Stimulated activated CD4-positive, alpha-beta T cell treated with anti-CD3 and anti-CD28 coated beads, Interleukin-15, amount 100 ng/mL, for 24 hours (primary cell): ENCODE measurements at regions not wholly inside any gene's neighbourhood (a gene's known extent, or its start where the extent isn't known, plus 50 kb on each side); places are given as distances from the start of the nearest gene placed in this dataset.

Experiments
- DNase-seq: peaks from one replicate; pipeline ENCODE4 v3.0.0-alpha.2; 2020

- DNase-seq: no peak
Observed at GRCh38 chr17:79187186-79187585, 112.6 kb downstream of the ENGASE start.

- DNase-seq: no peak
Observed at GRCh38 chr17:79186406-79186805, 111.8 kb downstream of the ENGASE start.

GRCh38 chr17:79185671-79186070 is 111.0 kb downstream of the ENGASE start:
- no peak for DNase-seq

- DNase-seq: no peak
Observed at GRCh38 chr17:79184219-79184618, 109.6 kb downstream of the ENGASE start.

- DNase-seq: peak; percentile 29
Observed at GRCh38 chr17:79183293-79184158, 108.9 kb downstream of the ENGASE start.

- no peak for DNase-seq
Observed at GRCh38 chr17:79183043-79183292, 108.3 kb downstream of the ENGASE start.

- DNase-seq: no peak
Observed at GRCh38 chr17:79182176-79183042, 107.8 kb downstream of the ENGASE start.

- DNase-seq: no peak
Observed at GRCh38 chr17:79180358-79181005, 105.9 kb downstream of the ENGASE start.

GRCh38 chr17:79179334-79179733 is 104.7 kb downstream of the ENGASE start:
- DNase-seq: no peak

GRCh38 chr17:79177877-79178276 is 103.3 kb downstream of the ENGASE start:
- no peak for DNase-seq

- DNase-seq: no peak
Observed at GRCh38 chr17:79176792-79177601, 102.4 kb downstream of the ENGASE start.

GRCh38 chr17:79174905-79175856 is 100.6 kb downstream of the ENGASE start:
- no peak for DNase-seq

GRCh38 chr17:79174193-79174765 is 99.7 kb downstream of the ENGASE start:
- DNase-seq: no peak

GRCh38 chr17:79171188-79171587 is 96.6 kb downstream of the ENGASE start:
- DNase-seq: no peak

GRCh38 chr17:79169861-79170260 is 95.2 kb downstream of the ENGASE start:
- DNase-seq: no peak

- no peak for DNase-seq
Observed at GRCh38 chr17:79169366-79169765, 94.7 kb downstream of the ENGASE start.

GRCh38 chr17:79168486-79169055 is 93.9 kb downstream of the ENGASE start:
- no peak for DNase-seq

- no peak for DNase-seq
Observed at GRCh38 chr17:79167486-79167885, 92.9 kb downstream of the ENGASE start.

- no peak for DNase-seq
Observed at GRCh38 chr17:79165756-79166473, 91.3 kb downstream of the ENGASE start.
